ENCODE measurements at regions not wholly inside any gene's neighbourhood (a gene's known extent, or its start where the extent isn't known, plus 50 kb on each side); places are given as distances from the start of the nearest gene placed in this dataset.

GRCh38 chr7:47188653-47189315 is 393.1 kb downstream of the TNS3 start:
- DNase-seq (ENCODE audit: low spot score in 2 of 2), result no peak
- H3K4me3 ChIP-seq (ENCODE audit: low read depth, poor library complexity, severe bottlenecking), result no peak overlapping the region
- TF ChIP-seq POLR2A (IDR thresholded peaks at IDR 0.05) (no peak), CTCF (IDR thresholded peaks at IDR 0.05) (no peak)
- 71 to 79% methylated on average over 2 of the region's 2 CpGs for WGBS, 2 donors
- intact Hi-C loops (cut with DNase I; ENCODE audit: low total_unique reads), result no loop called here

DNA sequence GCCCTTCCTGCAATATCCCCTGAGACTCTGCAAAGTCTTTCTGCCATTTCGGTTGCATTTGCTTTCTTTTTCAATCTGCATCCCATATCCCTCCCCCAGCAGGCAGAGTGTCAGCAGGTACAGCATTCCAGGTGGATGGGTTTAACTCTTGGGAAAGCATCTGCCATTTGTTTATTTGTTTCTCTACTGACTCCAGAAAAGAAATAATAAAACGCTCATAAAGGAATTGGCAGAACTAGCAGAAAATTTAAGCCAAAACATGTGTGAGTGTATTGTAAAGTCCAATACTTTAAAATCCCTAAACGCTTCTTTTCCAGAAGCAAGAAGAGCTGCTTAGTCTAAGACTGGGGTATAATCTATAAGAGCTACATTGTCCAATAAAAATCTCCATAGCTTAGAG is 393.8 kb downstream of the TNS3 start:
- TF ChIP-seq POLR2A (IDR thresholded peaks at IDR 0.05) (no peak), CTCF (IDR thresholded peaks at IDR 0.05) (no peak)
- 56 to 63% methylated on average over 3 of the region's 3 CpGs for WGBS, 2 donors
- DNase-seq (ENCODE audit: low spot score in 2 of 2), result no peak
- intact Hi-C loops (cut with DNase I; ENCODE audit: low total_unique reads), result no loop called here
- H3K4me3 ChIP-seq (ENCODE audit: low read depth, poor library complexity, severe bottlenecking), result no peak overlapping the region

DNA sequence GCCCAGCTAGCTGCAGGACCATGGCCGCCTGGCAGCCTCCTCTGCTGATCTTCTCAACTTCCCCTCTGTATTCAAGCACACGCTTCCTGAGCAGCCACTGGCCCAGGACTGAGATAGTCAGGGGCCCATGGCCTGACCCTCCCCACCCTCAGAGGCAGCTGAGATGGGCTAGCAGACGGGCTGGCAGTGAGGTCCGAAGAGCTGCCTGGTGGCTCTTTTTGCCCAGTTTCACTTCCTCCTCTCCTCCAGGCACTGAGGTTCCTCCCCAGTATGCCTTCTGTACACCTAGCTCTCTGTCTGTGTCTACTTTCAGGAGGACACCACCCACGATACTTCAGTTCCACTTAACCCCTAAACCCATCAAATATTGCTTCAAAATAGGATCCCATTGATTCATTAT is 395.6 kb downstream of the TNS3 start:
- intact Hi-C loops (cut with DNase I; ENCODE audit: low total_unique reads), result no loop called here
- TF ChIP-seq CTCF (IDR thresholded peaks at IDR 0.05) (no peak), POLR2A (IDR thresholded peaks at IDR 0.05) (no peak)
- 92 to 94% methylated on average over 5 of the region's 5 CpGs for WGBS, 2 donors
- no peak overlapping the region for H3K4me3 ChIP-seq (ENCODE audit: low read depth, poor library complexity, severe bottlenecking)
- no peak for DNase-seq (ENCODE audit: low spot score in 2 of 2)

GRCh38 chr7:47185839-47186238 is 396.1 kb downstream of the TNS3 start:
- no peak for DNase-seq (ENCODE audit: low spot score in 2 of 2)
- 92 to 95% methylated on average over 7 of the region's 7 CpGs for WGBS, 2 donors
- H3K4me3 ChIP-seq (ENCODE audit: low read depth, poor library complexity, severe bottlenecking), result no peak overlapping the region
- intact Hi-C loops (cut with DNase I; ENCODE audit: low total_unique reads), result no loop called here
- TF ChIP-seq POLR2A (IDR thresholded peaks at IDR 0.05) (no peak), CTCF (IDR thresholded peaks at IDR 0.05) (no peak)

DNA sequence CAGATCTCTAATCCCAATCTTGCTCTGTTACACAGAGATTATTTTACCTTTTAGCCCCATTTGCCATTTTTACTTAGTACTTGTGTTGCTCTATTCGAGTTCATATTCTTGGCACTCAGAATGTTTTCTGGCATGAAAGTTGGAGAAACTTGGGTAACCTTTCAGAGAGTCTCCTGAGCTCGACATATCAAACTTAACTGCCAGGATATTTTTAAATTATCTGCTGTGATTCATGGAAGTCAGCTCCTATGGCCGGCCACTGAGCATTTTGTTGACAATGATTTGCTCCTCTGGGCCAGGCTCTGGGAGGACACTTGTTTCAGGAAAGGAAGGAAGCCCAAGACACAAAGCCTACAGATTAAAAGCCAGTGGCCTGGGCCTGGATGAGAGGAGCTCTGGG is 396.7 kb downstream of the TNS3 start:
- DNase-seq (ENCODE audit: low spot score in 2 of 2), result no peak
- WGBS, 2 donors, result 30 to 38% methylated on average over 3 of the region's 3 CpGs
- intact Hi-C loops (cut with DNase I; ENCODE audit: low total_unique reads), result no loop called here
- H3K4me3 ChIP-seq (ENCODE audit: low read depth, poor library complexity, severe bottlenecking), result no peak overlapping the region
- no peak for TF ChIP-seq POLR2A (IDR thresholded peaks at IDR 0.05)

DNA sequence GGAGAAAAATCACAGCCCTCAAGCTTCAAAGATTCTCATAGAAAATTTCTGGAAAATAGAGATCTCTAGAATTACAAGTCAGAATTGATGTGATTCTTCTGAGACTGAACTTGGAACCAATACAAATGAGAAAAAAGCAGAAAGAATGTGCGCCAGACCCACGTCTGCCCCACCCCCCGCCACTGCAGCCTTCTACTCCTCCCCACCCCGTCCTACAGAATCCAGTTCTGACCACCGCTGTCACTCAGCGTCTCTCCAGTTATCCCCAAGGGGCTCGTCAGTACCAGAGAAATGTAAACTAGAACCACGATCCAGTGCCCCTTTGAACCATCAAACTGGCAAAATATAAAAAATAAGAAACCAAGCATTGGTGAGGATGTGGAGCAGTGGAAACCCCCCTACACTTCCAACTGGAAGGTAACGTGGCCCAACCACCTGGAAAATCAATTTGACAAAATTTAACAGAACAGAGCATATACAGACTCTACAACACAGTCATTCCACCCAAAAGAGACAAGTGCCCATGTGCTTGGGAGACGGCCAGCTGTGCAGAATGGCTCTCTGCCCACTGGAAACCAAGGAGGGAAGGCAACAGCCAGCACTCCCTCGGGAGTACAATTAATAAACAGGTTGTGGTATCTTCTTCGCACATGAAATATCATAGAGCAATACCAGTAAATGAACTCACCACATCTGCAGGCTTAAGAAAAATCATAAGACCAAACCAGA is 397.9 kb downstream of the TNS3 start:
- WGBS, 2 donors, result 50 to 64% methylated on average over 12 of the region's 12 CpGs
- no peak overlapping the region for H3K4me3 ChIP-seq (ENCODE audit: low read depth, poor library complexity, severe bottlenecking)
- DNase-seq (ENCODE audit: low spot score in 2 of 2), result no peak
- intact Hi-C loops (cut with DNase I; ENCODE audit: low total_unique reads), result no loop called here
- no peak for TF ChIP-seq POLR2A (IDR thresholded peaks at IDR 0.05)
- TF ChIP-seq CTCF (IDR thresholded peaks at IDR 0.05), result no peak
